Nephron progenitor cell (in vitro differentiated cells): ENCODE measurements at regions not wholly inside any gene's neighbourhood (a gene's known extent, or its start where the extent isn't known, plus 50 kb on each side); places are given as distances from the start of the nearest gene placed in this dataset.

Source experiments
- DNase-seq: peaks from one replicate; pipeline ENCODE4 v3.0.0; 2021
- H3K27ac Mint-ChIP-seq: 2 replicates; pipeline ENCODE4 v1.8.0; 2021; ENCODE audit warnings: mild to moderate bottlenecking, moderate library complexity, mixed read lengths
- H3K27me3 Mint-ChIP-seq: 2 replicates; pipeline ENCODE4 v1.8.0; 2021; ENCODE audit warnings: mild to moderate bottlenecking, low read depth, mixed read lengths; ENCODE audit not compliant: poor library complexity
- H3K36me3 Mint-ChIP-seq: 2 replicates; pipeline ENCODE4 v1.8.0; 2021; ENCODE audit warnings: low read depth, mixed read lengths
- H3K4me1 Mint-ChIP-seq: 2 replicates; pipeline ENCODE4 v1.8.0; 2021; ENCODE audit warnings: mixed read lengths
- H3K4me3 Mint-ChIP-seq: 2 replicates; pipeline ENCODE4 v1.8.0; 2021; ENCODE audit warnings: mild to moderate bottlenecking, moderate library complexity, mixed read lengths
- H3K9me3 Mint-ChIP-seq: 2 replicates; pipeline ENCODE4 v1.8.0; 2021; ENCODE audit warnings: mild to moderate bottlenecking, moderate library complexity, mixed read lengths
- TF ChIP-seq, protein P1 (sequence below): fragments of 200-600 bp; sonication (generic); IDR thresholded peaks from 2 replicates; pipeline ENCODE4 v1.5.0; 2021; ENCODE audit warnings: antibody characterized with exemption

DNA sequence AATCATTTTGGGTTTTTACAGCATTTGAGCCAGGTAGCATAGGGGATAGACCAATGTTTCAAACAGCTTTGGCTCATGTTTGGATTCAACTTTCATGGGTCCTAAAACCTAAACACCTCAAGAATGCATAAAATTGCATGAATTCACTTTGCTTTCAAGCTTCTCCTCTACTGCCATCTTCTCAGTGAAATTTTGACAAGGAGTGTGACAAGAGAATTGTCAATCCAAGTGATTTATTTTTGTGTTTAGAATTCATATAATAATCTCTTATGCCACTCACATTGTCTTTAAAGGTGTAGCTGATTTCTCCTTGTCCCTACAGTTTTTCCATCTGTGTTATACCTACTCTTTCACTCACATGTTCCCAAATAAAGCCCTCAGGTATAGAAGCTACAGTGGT, 264.8 kb upstream of the RND3 start:
- no peaks in the 10 kb centered on the region for H3K9me3 Mint-ChIP-seq
- no peak overlapping the region for H3K4me3 Mint-ChIP-seq
- H3K27ac Mint-ChIP-seq, result no peak overlapping the region
- no peak for DNase-seq
- TF ChIP-seq, protein P1, sequence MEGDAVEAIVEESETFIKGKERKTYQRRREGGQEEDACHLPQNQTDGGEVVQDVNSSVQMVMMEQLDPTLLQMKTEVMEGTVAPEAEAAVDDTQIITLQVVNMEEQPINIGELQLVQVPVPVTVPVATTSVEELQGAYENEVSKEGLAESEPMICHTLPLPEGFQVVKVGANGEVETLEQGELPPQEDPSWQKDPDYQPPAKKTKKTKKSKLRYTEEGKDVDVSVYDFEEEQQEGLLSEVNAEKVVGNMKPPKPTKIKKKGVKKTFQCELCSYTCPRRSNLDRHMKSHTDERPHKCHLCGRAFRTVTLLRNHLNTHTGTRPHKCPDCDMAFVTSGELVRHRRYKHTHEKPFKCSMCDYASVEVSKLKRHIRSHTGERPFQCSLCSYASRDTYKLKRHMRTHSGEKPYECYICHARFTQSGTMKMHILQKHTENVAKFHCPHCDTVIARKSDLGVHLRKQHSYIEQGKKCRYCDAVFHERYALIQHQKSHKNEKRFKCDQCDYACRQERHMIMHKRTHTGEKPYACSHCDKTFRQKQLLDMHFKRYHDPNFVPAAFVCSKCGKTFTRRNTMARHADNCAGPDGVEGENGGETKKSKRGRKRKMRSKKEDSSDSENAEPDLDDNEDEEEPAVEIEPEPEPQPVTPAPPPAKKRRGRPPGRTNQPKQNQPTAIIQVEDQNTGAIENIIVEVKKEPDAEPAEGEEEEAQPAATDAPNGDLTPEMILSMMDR, result no peak
- H3K27me3 Mint-ChIP-seq, result no peaks in the 10 kb centered on the region
- no peaks in the 10 kb centered on the region for H3K4me1 Mint-ChIP-seq
- no peaks in the 10 kb centered on the region for H3K36me3 Mint-ChIP-seq

DNA sequence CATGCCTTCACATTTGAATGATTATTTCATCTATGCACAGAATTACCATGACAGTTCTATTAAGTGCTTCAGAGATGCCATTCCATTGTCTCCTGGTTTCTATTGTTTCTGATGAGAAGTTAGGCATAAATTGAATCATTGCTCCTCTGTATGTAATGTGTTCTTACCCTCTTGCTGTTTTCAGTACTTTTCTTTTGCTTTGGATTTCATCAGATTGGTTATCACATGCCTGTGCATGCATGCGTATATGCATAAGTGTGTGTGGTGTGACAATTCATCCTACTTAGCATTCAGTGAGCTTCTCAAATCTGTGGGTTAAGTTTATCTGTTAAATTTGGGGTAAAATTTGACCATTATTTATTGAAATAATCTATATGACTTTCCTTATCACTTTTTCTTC, 263.3 kb upstream of the RND3 start:
- DNase-seq, result no peak
- H3K9me3 Mint-ChIP-seq, result no peaks in the 10 kb centered on the region
- H3K27ac Mint-ChIP-seq, result no peak overlapping the region
- no peaks in the 10 kb centered on the region for H3K4me1 Mint-ChIP-seq
- TF ChIP-seq, protein P1, result no peak
- no peak overlapping the region for H3K4me3 Mint-ChIP-seq
- H3K36me3 Mint-ChIP-seq, result no peaks in the 10 kb centered on the region
- H3K27me3 Mint-ChIP-seq, result no peaks in the 10 kb centered on the region

DNA sequence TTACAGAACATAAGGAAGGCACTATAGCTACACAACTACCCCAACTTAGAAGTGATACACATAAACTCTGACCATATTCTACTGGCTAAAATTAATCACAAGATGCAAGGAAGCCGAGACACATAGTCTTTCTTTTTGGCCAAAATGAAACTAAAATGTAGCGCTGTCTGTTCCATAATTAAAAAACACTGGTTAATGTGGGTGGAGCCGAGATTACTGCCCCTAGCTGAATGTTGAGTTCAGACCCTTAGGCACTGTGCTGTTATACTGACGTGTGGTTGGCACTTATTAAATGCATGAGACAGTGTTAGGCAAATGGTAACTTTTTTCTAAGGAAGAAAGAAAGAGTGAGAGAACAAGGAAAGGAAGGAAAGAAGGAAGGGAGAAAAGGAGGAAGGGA, 254.6 kb upstream of the RND3 start:
- Mint-ChIP-seq H3K27ac (no peak overlapping the region), H3K36me3 (no peaks in the 10 kb centered on the region), H3K4me3 (no peak overlapping the region), H3K4me1 (no peaks in the 10 kb centered on the region), H3K9me3 (no peaks in the 10 kb centered on the region), H3K27me3 (no peaks in the 10 kb centered on the region)
- TF ChIP-seq, protein P1, result no peak
- no peak for DNase-seq

DNA sequence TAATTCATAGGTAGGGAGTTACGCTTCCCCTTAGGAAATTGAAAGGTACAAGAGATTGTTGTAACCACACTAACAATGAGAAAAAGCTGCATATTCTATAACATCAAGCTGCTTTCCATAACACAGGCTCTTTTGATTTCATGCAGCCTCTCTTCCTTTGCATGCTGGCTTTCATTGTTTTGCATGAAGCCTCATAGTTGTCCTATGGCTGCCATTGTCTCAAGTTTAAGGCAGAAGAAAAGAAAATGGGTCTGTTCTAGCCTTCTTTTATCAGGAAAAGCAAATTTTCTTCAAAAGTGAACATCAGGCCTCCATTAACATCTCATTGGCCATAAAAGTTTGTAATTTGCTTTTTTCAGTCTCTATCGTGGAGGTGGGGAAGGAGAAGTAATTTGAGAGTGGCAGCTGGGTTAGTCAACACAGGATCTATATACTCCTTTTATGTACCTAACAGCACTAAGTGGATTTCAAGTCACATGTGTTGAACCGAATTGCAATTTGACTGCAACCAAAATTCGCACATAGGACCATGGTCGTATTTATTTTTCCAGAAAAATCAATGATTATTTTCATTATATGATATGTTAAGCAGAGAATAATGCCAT, 248.5 kb upstream of the RND3 start:
- Mint-ChIP-seq H3K27me3 (peaks cover 2% of the 10 kb centered on the region), H3K27ac (no peak overlapping the region), H3K4me3 (no peak overlapping the region), H3K36me3 (no peaks in the 10 kb centered on the region), H3K4me1 (peaks cover 7% of the 10 kb centered on the region), H3K9me3 (no peaks in the 10 kb centered on the region)
- DNase-seq, result no peak
- TF ChIP-seq, protein P1, result no peak

DNA sequence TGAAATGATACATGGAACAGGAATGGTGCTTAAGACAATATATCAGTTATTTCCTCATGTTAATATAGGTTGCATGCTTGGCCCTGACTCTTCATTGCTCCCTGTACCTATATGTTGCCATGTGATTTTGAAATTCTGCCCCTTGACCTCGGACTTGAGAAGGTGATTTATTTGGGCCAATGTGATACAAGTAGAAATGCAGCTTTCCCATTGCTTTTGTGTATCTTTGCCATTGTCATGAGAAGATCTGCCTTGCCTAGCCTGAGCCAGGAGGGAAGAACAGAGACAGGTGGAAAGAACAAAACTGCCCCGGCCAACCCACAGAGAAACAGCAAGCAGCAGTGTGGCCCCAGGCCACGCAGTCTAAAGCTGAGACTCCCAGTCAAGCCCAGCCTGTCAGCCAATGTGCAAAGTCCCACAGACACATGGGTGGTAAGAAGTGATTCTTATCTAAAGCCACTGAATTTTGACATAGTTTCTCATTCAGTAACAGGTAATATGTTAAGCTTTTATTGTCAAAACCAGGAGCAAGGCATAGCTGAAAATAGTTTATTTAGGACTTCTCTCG, 245.7 kb upstream of the RND3 start:
- H3K9me3 Mint-ChIP-seq, result no peaks in the 10 kb centered on the region
- H3K36me3 Mint-ChIP-seq, result no peaks in the 10 kb centered on the region
- peaks cover 2% of the 10 kb centered on the region for H3K27me3 Mint-ChIP-seq
- DNase-seq, result no peak
- H3K27ac Mint-ChIP-seq, result no peak overlapping the region
- TF ChIP-seq, protein P1, result no peak
- H3K4me3 Mint-ChIP-seq, result no peak overlapping the region
- peaks cover 7% of the 10 kb centered on the region for H3K4me1 Mint-ChIP-seq

DNA sequence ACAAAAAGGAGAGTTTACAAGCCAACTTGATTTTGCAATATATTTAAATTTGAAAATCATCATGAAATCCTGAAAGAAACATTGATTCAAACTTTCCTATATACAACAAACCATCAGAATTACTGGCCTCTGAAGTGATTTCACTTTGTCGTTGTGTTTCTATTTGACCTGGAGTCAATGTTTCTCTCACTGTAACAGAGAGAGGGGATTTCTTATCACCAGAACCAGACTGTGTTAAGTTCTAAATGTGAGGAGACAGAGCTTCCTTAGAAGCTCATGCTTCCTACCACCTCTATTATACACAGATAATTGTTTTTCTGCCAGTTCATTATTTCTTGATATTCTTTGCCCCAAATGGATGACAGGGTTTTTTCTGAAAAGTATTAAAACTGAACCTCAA, 245.0 kb upstream of the RND3 start:
- Mint-ChIP-seq H3K27me3 (peaks cover 2% of the 10 kb centered on the region), H3K4me3 (no peak overlapping the region), H3K9me3 (no peaks in the 10 kb centered on the region), H3K4me1 (peaks cover 7% of the 10 kb centered on the region), H3K27ac (no peak overlapping the region), H3K36me3 (no peaks in the 10 kb centered on the region)
- no peak for DNase-seq
- TF ChIP-seq, protein P1, result no peak
